HG02840 (cell line): ENCODE measurements at regions not wholly inside any gene's neighbourhood (a gene's known extent, or its start where the extent isn't known, plus 50 kb on each side); places are given as distances from the start of the nearest gene placed in this dataset.

Experiments used
- ATAC-seq: cut with Tn5 transposase; IDR thresholded peaks from one replicate; pipeline ENCODE4 v1.9.1; 2021; ENCODE audit warnings: mild to moderate bottlenecking, moderate library complexity, moderate number of reproducible peaks; ENCODE audit not compliant: unreplicated experiment, low FRiP score

GRCh38 chr14:44791730-44792129 lies 170.0 kb downstream of the KLHL28 start:
- ATAC-seq: no peak

DNA sequence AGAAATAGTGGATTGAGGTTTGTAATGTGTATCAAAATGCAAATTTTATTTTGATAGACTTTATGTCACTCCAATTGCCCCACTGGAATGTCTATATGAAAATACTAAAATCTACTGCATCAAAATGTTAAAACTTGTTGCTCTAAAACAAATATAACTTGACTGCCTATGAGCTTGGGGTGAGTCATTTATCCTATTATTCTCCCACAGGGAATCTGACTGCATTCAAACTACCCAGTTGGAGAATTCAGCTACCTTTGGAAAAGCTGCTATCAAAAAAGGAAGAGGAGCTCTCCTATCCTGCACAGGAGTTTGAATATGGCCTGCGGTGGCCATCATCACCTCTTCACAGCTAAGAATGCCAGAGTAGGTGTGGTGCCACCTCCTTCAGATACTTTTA lies 173.1 kb downstream of the KLHL28 start:
- no peak for ATAC-seq

- ATAC-seq: no peak
These were observed 176.7 kb downstream of the KLHL28 start for GRCh38 chr14:44785096-44785495.

DNA sequence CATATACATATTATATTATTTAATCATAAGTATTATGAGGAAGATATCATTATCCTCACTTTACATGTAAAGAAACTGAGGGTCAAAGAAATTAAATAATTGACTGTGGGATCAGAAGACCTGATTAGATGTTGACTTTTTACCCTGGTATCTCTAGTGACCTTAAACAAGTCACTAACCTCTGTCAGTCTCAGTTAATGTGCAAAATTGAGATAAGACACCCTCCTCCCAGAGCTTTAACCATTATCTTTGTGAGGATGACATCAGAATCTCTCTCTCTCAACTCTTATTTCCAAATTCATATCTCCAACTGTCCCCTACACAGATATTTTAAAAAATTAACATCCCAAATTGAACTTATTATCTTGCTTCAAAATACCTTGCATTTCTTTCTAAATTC lies 177.8 kb downstream of the KLHL28 start:
- ATAC-seq: no peak

GRCh38 chr14:44782775-44783238 lies 178.9 kb downstream of the KLHL28 start:
- ATAC-seq: no peak

GRCh38 chr14:44780989-44781388 lies 180.8 kb downstream of the KLHL28 start:
- ATAC-seq: no peak

GRCh38 chr14:44778604-44779003 lies 183.1 kb downstream of the KLHL28 start:
- no peak for ATAC-seq

DNA sequence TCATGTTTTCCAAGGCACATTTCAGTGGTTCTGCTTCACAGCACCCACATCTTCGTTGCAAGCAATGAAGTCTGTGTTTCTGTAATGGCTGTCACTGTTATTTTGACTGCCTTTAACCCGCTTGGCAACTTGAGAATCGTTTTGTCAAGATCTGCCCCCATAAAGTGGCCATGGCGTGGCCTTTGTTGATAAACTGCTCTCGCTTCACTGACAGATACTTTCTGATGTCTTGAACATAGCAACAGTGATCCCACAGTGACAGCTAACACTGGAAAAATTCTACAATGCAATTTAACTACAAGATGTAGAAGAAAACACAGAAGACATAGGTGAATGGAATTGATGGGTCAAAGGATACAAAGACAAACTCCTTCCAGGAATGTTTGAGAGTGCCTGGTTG lies 184.2 kb downstream of the KLHL28 start:
- ATAC-seq: no peak

- no peak for ATAC-seq
These were observed 186.5 kb downstream of the KLHL28 start for GRCh38 chr14:44775248-44775647.

GRCh38 chr14:44774396-44774795 lies 187.4 kb downstream of the KLHL28 start:
- no peak for ATAC-seq

DNA sequence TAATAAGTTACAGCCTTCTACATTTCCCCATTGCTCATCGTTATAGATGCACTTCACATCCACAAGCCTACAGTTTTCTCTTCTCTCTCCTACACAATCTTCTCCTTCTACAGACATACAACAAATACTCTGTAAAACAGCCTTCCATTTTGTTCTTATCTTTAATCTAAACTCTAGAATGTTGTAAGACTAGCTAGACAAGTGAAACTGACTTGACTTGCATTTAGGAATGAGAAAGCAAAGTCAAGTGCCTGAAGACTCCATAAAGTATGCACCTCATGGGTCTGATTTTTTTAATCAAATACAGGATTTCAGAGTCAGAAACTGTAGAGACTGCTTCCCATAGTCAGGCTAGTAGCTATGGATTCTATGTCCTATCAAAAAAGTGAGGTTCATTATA lies 190.3 kb downstream of the KLHL28 start:
- ATAC-seq: no peak

DNA sequence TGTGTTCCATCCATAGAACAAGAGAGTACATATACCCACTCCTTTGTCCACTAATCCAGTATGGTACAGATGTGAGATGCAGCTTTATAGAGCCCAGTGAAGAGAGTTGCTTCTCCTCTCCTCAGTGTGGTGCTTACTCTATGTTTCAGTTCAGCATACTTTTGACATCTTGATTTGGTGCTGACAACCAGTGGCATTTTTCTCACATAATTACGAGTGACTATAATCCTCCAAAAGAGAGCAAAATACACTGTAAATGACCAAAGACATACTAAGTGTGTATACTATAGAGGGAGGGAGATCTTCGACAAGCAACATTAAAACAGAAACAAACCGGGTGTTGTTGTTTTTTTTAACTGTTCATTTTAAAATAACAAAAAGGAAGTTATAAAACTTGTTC lies 191.5 kb downstream of the KLHL28 start:
- no peak for ATAC-seq

GRCh38 chr14:44768935-44769334 lies 192.8 kb downstream of the KLHL28 start:
- ATAC-seq: no peak

GRCh38 chr14:44767646-44768173 lies 194.0 kb downstream of the KLHL28 start:
- ATAC-seq: no peak

- no peak for ATAC-seq
These were observed 195.5 kb downstream of the KLHL28 start for GRCh38 chr14:44766285-44766684.

DNA sequence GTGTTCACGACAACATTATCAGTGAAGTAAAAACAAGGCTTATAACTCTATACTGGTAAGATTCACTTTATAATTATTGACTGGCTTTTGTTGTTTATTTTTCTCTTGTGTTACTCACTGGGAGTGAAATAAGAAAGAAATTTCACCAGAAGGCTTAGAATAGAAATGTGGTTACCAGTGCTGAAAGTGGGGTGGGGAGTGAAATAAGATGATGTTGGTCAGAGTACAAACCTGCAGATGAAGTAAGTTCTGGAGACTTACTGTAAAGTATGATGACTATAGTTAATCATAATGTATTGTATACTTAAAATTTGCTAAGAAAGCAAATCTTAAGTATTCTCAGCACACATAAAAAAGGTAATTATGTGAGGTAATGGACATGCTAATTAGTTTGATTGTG lies 198.4 kb downstream of the KLHL28 start:
- no peak for ATAC-seq

- ATAC-seq: no peak
These were observed 202.5 kb downstream of the KLHL28 start for GRCh38 chr14:44759277-44759676.

DNA sequence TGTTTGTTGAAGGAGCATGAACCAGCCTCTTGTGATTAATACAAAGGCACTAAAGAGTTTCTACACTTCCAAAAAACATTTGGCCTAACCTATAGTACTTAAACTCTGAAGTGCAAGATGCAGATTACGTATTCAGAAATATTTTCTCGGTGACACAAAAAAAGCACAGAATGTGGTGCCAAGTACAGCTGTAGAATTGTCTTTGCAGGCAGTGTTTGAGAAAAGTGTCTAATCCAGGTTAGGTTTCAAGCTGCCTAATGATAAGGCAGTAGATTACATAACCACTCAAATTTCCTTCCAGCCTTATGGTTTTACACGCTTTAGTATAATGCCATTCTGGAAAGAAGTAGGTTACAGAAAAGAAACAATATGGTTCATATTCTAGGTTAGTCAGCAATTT lies 205.2 kb downstream of the KLHL28 start:
- no peak for ATAC-seq

DNA sequence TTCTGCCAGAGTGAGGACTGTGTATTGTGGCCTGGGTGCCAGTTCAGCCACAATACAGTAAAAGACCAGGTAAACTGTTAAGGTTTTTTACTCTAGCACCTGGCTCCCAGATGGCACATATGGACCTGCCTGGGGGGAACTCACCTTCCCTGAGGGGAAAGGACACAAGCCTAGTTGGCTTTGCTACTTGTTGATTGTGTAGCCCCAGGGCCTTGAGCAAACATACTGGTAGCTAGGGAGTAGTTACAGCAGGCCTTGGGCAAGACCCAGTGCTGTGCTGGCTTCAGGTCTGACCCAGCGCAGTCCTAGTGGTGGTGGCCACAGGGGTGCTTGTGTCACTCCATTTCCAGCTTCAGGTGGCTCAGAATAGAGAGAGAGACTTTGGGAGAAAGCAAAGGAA lies 216.4 kb downstream of the KLHL28 start:
- ATAC-seq: no peak

DNA sequence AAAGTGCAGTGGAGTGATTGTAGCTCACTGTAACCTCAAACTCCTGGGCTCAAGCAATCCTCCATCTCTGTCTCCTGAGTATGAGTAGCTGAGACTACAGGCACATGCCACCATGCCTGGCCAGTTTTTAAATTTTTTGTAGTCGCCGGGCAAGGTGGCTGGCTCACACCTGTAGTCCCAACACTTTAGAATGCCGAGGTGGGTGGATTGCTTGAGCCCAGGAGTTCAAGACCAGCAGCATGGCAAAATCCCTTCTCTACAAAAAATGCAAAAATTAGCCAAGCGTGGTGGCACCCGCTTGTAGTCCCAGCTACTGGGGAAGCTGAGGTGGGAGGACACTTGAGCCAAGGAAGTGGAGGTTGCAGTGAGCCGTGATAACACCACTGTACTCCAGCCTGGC lies 219.5 kb downstream of the KLHL28 start:
- no peak for ATAC-seq

DNA sequence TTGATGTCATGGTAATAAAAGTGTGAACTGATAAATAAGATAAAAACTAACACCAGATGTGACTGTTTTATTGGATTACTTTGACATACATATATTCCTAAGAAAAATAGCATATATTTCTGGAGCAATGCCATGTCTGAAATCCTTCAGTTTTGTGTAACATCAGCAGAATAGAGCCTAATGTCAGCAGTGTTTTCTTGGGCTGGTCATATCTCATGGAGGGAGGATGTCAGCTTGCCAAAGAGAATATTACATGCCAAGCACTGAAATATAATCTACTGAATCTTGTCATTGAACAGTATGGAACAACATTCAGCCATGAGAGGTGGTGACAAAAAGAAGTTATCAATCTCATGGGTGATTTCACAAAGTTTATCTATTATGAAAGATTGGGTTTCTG lies 220.3 kb downstream of the KLHL28 start:
- no peak for ATAC-seq

DNA sequence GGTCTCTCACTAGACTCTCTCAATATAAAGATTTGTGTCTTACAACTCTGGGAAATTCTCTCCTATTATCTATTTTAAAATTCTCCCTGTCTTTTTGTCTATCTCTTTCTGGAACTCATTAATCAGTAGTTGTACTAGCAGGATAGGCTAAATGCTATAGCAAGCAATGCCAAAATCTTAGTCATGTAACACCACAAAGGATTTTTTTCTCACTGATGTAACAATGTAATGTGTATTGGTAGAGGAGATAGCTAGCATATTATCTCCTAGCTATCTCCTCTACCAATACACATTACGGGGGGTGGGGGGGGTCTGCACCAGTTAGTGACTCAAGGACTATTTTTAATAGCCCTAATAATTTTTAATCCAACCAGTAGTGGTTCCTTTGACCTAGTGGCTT lies 225.4 kb downstream of the KLHL28 start:
- ATAC-seq: no peak

DNA sequence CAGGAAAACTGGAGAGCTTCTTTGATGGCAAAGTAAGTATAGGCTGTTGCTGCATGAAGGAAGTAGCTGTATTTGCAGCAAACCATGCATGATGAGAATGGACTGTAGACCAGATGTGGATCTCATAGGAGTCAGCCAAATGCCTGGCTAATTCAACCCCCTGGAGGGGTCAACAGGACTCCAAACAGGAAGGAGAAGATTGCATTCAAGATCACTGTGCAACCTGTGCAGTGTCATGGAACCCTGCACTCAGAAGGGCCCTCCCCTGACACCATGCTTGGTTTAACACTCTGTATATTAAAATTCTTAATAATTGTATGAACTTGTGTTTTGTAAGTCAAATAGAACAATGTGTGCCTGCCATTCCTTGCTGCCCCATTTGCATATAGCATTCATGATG lies 225.1 kb upstream of the FSCB start:
- no peak for ATAC-seq
